Nephron progenitor cell (in vitro differentiated cells): ENCODE measurements at regions not wholly inside any gene's neighbourhood (a gene's known extent, or its start where the extent isn't known, plus 50 kb on each side); places are given as distances from the start of the nearest gene placed in this dataset.

ENCODE experiments used
- DNase-seq: peaks from one replicate; pipeline ENCODE4 v3.0.0; 2021
- H3K27ac Mint-ChIP-seq: 2 replicates; pipeline ENCODE4 v1.8.0; 2021; ENCODE audit warnings: mild to moderate bottlenecking, moderate library complexity, mixed read lengths
- H3K27me3 Mint-ChIP-seq: 2 replicates; pipeline ENCODE4 v1.8.0; 2021; ENCODE audit warnings: mild to moderate bottlenecking, low read depth, mixed read lengths; ENCODE audit not compliant: poor library complexity
- H3K36me3 Mint-ChIP-seq: 2 replicates; pipeline ENCODE4 v1.8.0; 2021; ENCODE audit warnings: low read depth, mixed read lengths
- H3K4me1 Mint-ChIP-seq: 2 replicates; pipeline ENCODE4 v1.8.0; 2021; ENCODE audit warnings: mixed read lengths
- H3K4me3 Mint-ChIP-seq: 2 replicates; pipeline ENCODE4 v1.8.0; 2021; ENCODE audit warnings: mild to moderate bottlenecking, moderate library complexity, mixed read lengths
- H3K9me3 Mint-ChIP-seq: 2 replicates; pipeline ENCODE4 v1.8.0; 2021; ENCODE audit warnings: mild to moderate bottlenecking, moderate library complexity, mixed read lengths
- CTCF ChIP-seq: fragments of 200-600 bp; sonication (generic); IDR thresholded peaks from 2 replicates; pipeline ENCODE4 v1.5.0; 2021; ENCODE audit warnings: antibody characterized with exemption

DNA sequence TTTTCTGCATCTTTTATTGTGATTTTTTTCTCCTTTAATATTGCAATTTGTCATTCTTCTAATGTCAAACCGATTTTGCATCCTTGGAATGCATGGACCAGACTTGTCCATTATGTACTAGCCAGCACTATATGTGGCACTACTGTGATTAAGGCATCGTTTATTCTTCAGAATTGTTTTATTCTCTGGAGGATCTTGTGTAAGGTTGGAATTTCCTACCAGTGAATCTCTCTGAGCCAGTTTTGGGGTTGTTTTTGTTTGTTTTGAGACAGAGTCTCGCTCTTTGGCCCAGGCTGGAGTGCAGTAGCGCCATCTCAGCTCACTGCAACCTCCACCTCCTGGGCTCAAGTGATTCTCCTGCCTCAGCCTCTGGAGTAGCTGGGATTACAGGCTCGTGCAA, 58.5 kb downstream of the IGLL5 start:
- Mint-ChIP-seq H3K27me3 (peaks cover 27% of the 10 kb centered on the region), H3K4me3 (no peak overlapping the region)

GRCh38 chr22:22948651-22949571, 61.3 kb downstream of the IGLL5 start:
- Mint-ChIP-seq H3K36me3 (no peaks in the 10 kb centered on the region), H3K4me1 (peaks cover 3% of the 10 kb centered on the region), H3K4me3 (no peak overlapping the region), H3K27me3 (peaks cover 43% of the 10 kb centered on the region), H3K9me3 (no peaks in the 10 kb centered on the region), H3K27ac (no peak overlapping the region)
- no peak for DNase-seq
- TF ChIP-seq CTCF: no peak

More for the DNA sequence above, 58.5 kb downstream of the IGLL5 start:
- Mint-ChIP-seq H3K9me3 (no peaks in the 10 kb centered on the region), H3K36me3 (no peaks in the 10 kb centered on the region), H3K4me1 (peaks cover 5% of the 10 kb centered on the region), H3K27ac (no peak overlapping the region)
- no peak for TF ChIP-seq CTCF
- DNase-seq: no peak

DNA sequence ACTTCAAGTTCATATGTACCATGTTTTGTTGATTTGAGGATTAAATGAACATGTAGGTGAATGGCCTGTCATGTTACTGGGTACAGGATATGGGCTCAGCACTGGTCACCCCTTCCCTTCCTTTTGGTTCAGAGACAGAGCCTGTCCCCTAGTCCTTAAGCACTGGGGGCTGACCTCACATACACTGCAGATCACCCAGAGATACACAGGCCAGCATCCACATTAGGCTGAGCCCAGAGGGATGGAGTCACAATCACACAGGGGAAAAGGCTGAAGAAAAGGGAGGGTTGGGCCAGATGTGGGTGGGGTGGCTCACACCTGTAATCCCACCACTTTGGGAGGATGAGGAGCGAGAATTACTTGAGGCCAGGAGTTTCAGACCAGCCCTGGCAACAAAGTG, 62.3 kb downstream of the IGLL5 start:
- no peak overlapping the region for H3K27ac Mint-ChIP-seq
- H3K4me1 Mint-ChIP-seq: peaks cover 3% of the 10 kb centered on the region
- H3K27me3 Mint-ChIP-seq: peaks cover 50% of the 10 kb centered on the region
- no peak for DNase-seq
- TF ChIP-seq CTCF: no peak
- H3K36me3 Mint-ChIP-seq: no peaks in the 10 kb centered on the region
- no peak overlapping the region for H3K4me3 Mint-ChIP-seq
- no peaks in the 10 kb centered on the region for H3K9me3 Mint-ChIP-seq

GRCh38 chr22:22951035-22951434, 63.4 kb downstream of the IGLL5 start:
- H3K9me3 Mint-ChIP-seq: no peaks in the 10 kb centered on the region
- DNase-seq: no peak
- peaks cover 3% of the 10 kb centered on the region for H3K4me1 Mint-ChIP-seq
- H3K4me3 Mint-ChIP-seq: no peak overlapping the region
- H3K27ac Mint-ChIP-seq: no peak overlapping the region
- peaks cover 54% of the 10 kb centered on the region for H3K27me3 Mint-ChIP-seq
- H3K36me3 Mint-ChIP-seq: no peaks in the 10 kb centered on the region
- TF ChIP-seq CTCF: no peak

DNA sequence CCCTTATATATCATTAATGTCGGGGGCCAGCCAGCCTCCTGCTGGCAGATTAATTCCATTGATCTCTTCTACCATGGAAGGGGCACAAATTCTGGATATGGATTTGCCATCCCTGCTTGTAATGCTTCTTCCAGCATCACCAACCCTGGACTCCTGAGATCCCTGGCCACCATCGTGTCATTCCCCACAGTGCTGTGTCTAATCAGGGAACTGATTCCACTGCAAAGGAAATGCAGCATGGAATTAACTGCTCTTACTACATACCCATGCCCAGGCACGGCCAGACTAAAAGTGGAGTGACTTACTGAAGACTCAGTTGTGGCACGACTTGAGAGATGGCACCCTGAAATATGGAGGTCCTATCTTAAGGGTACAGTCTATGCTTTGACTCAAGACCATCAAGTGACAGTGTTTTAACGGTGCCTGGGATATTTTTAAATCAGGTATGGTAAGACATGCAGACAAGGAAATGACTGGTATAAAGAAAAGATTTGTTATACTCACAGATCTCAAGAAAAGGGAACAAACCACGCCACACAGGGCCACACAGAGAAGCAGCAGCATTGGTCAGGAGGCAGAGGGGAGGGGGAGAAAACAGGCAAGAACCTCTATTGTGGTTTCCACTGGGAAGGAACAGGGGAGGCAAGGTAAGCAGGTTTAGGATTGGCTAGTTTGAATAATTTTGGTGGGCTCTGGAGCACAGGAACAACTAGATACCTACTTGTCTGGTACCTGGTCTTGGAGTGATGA, 65.1 kb downstream of the IGLL5 start:
- DNase-seq: no peak
- Mint-ChIP-seq H3K27ac (no peak overlapping the region), H3K4me1 (peaks cover 3% of the 10 kb centered on the region), H3K36me3 (no peaks in the 10 kb centered on the region), H3K27me3 (peaks cover 64% of the 10 kb centered on the region), H3K9me3 (no peaks in the 10 kb centered on the region), H3K4me3 (no peak overlapping the region)
- TF ChIP-seq CTCF: no peak
